ENCODE measurements at regions not wholly inside any gene's neighbourhood (a gene's known extent, or its start where the extent isn't known, plus 50 kb on each side); places are given as distances from the start of the nearest gene placed in this dataset.

DNA sequence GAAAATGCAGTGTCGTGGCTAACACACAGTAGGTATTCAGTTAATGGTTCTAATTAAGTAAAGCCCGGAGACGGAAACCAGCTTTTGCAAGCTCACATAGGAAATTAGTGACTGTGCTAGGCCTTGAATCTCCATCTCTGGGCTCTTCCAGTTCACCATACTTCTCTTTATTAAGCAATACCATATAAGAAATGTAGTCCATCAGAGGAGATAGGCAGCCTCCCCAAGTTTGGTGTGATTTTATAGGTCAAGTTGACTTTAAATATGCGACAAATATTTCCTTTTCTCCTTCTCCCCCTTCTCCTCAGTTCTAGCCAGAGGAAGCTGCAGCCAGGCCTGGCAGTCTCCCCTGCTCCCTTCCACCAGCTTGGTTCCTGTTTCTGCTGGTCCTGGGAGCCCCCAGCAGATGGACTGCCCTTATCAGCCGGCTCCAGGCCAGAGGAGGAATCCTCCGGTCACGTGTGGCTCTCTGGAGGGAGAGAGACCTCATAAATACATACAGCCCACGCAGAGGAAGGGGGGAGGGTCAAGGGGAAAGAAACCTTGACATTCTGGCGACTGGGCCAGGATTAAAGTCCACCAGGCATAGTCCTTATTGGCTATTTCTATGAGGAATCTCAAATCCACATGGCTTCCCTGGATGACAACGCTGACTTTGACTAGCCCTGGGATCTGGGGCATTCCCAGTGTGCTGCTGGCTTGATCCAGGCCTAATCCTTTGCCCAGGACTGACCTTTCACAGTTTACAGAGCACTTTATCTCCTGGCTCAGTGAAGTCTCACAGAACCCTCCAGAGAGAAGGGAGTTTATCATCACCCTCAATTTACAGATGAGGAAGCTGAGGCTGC, 115.1 kb upstream of the JUN start (continued):
- TF ChIP-seq STAT5A (IDR thresholded peaks at IDR 0.05; ENCODE audit: borderline replicate concordance, low read length) = peak; percentile 90
- TF ChIP-seq, protein P1, sequence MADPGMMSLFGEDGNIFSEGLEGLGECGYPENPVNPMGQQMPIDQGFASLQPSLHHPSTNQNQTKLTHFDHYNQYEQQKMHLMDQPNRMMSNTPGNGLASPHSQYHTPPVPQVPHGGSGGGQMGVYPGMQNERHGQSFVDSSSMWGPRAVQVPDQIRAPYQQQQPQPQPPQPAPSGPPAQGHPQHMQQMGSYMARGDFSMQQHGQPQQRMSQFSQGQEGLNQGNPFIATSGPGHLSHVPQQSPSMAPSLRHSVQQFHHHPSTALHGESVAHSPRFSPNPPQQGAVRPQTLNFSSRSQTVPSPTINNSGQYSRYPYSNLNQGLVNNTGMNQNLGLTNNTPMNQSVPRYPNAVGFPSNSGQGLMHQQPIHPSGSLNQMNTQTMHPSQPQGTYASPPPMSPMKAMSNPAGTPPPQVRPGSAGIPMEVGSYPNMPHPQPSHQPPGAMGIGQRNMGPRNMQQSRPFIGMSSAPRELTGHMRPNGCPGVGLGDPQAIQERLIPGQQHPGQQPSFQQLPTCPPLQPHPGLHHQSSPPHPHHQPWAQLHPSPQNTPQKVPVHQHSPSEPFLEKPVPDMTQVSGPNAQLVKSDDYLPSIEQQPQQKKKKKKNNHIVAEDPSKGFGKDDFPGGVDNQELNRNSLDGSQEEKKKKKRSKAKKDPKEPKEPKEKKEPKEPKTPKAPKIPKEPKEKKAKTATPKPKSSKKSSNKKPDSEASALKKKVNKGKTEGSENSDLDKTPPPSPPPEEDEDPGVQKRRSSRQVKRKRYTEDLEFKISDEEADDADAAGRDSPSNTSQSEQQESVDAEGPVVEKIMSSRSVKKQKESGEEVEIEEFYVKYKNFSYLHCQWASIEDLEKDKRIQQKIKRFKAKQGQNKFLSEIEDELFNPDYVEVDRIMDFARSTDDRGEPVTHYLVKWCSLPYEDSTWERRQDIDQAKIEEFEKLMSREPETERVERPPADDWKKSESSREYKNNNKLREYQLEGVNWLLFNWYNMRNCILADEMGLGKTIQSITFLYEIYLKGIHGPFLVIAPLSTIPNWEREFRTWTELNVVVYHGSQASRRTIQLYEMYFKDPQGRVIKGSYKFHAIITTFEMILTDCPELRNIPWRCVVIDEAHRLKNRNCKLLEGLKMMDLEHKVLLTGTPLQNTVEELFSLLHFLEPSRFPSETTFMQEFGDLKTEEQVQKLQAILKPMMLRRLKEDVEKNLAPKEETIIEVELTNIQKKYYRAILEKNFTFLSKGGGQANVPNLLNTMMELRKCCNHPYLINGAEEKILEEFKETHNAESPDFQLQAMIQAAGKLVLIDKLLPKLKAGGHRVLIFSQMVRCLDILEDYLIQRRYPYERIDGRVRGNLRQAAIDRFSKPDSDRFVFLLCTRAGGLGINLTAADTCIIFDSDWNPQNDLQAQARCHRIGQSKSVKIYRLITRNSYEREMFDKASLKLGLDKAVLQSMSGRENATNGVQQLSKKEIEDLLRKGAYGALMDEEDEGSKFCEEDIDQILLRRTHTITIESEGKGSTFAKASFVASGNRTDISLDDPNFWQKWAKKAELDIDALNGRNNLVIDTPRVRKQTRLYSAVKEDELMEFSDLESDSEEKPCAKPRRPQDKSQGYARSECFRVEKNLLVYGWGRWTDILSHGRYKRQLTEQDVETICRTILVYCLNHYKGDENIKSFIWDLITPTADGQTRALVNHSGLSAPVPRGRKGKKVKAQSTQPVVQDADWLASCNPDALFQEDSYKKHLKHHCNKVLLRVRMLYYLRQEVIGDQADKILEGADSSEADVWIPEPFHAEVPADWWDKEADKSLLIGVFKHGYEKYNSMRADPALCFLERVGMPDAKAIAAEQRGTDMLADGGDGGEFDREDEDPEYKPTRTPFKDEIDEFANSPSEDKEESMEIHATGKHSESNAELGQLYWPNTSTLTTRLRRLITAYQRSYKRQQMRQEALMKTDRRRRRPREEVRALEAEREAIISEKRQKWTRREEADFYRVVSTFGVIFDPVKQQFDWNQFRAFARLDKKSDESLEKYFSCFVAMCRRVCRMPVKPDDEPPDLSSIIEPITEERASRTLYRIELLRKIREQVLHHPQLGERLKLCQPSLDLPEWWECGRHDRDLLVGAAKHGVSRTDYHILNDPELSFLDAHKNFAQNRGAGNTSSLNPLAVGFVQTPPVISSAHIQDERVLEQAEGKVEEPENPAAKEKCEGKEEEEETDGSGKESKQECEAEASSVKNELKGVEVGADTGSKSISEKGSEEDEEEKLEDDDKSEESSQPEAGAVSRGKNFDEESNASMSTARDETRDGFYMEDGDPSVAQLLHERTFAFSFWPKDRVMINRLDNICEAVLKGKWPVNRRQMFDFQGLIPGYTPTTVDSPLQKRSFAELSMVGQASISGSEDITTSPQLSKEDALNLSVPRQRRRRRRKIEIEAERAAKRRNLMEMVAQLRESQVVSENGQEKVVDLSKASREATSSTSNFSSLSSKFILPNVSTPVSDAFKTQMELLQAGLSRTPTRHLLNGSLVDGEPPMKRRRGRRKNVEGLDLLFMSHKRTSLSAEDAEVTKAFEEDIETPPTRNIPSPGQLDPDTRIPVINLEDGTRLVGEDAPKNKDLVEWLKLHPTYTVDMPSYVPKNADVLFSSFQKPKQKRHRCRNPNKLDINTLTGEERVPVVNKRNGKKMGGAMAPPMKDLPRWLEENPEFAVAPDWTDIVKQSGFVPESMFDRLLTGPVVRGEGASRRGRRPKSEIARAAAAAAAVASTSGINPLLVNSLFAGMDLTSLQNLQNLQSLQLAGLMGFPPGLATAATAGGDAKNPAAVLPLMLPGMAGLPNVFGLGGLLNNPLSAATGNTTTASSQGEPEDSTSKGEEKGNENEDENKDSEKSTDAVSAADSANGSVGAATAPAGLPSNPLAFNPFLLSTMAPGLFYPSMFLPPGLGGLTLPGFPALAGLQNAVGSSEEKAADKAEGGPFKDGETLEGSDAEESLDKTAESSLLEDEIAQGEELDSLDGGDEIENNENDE (IDR thresholded peaks at IDR 0.05; ENCODE audit: low read depth, low read length) = no peak
- no peak for TF ChIP-seq HMG20A (CRISPR knock-in tag; conservative IDR thresholded peaks at IDR 0.05)
- TF ChIP-seq, protein P2, sequence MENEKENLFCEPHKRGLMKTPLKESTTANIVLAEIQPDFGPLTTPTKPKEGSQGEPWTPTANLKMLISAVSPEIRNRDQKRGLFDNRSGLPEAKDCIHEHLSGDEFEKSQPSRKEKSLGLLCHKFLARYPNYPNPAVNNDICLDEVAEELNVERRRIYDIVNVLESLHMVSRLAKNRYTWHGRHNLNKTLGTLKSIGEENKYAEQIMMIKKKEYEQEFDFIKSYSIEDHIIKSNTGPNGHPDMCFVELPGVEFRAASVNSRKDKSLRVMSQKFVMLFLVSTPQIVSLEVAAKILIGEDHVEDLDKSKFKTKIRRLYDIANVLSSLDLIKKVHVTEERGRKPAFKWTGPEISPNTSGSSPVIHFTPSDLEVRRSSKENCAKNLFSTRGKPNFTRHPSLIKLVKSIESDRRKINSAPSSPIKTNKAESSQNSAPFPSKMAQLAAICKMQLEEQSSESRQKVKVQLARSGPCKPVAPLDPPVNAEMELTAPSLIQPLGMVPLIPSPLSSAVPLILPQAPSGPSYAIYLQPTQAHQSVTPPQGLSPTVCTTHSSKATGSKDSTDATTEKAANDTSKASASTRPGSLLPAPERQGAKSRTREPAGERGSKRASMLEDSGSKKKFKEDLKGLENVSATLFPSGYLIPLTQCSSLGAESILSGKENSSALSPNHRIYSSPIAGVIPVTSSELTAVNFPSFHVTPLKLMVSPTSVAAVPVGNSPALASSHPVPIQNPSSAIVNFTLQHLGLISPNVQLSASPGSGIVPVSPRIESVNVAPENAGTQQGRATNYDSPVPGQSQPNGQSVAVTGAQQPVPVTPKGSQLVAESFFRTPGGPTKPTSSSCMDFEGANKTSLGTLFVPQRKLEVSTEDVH (IDR thresholded peaks at IDR 0.05; ENCODE audit: low read depth, partially characterized antibody) = no peak
- TF ChIP-seq ZNF347 (CRISPR knock-in tag; IDR thresholded peaks at IDR 0.05; ENCODE audit: low read depth) = no peak
- TF ChIP-seq TEAD2 (tag; IDR thresholded peaks at IDR 0.05) = peak; percentile 96
- peak; percentile 88 for TF ChIP-seq TAF9B (IDR thresholded peaks at IDR 0.05; ENCODE audit: partially characterized antibody)
- TF ChIP-seq SMARCE1 (IDR thresholded peaks at IDR 0.05) = peak; percentile 98
- TF ChIP-seq, protein P3, sequence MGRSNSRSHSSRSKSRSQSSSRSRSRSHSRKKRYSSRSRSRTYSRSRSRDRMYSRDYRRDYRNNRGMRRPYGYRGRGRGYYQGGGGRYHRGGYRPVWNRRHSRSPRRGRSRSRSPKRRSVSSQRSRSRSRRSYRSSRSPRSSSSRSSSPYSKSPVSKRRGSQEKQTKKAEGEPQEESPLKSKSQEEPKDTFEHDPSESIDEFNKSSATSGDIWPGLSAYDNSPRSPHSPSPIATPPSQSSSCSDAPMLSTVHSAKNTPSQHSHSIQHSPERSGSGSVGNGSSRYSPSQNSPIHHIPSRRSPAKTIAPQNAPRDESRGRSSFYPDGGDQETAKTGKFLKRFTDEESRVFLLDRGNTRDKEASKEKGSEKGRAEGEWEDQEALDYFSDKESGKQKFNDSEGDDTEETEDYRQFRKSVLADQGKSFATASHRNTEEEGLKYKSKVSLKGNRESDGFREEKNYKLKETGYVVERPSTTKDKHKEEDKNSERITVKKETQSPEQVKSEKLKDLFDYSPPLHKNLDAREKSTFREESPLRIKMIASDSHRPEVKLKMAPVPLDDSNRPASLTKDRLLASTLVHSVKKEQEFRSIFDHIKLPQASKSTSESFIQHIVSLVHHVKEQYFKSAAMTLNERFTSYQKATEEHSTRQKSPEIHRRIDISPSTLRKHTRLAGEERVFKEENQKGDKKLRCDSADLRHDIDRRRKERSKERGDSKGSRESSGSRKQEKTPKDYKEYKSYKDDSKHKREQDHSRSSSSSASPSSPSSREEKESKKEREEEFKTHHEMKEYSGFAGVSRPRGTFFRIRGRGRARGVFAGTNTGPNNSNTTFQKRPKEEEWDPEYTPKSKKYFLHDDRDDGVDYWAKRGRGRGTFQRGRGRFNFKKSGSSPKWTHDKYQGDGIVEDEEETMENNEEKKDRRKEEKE (IDR thresholded peaks at IDR 0.05; ENCODE audit: borderline replicate concordance in 1 of 2, control insufficient read depth in 1 of 2, low read depth in 2 of 2, low read length in 1 of 2) = 0 out of 4 replicates have a peak, but pooled peaks of 1 of the 2 experiments have one; percentile 59
